Neural crest cell (in vitro differentiated cells): ENCODE measurements at regions not wholly inside any gene's neighbourhood (a gene's known extent, or its start where the extent isn't known, plus 50 kb on each side); places are given as distances from the start of the nearest gene placed in this dataset.

Experiments used
- DNase-seq: peaks from one replicate; pipeline ENCODE4 v3.0.0; 2021; ENCODE audit warnings: low read depth, mixed read lengths, low spot score
- H3K27ac Mint-ChIP-seq: one replicate; pipeline ENCODE4 v1.8.0; 2021; ENCODE audit warnings: mild to moderate bottlenecking, mixed read lengths; ENCODE audit not compliant: unreplicated experiment
- H3K27me3 Mint-ChIP-seq: 2 replicates; pipeline ENCODE4 v1.8.0; 2021; ENCODE audit warnings: low read depth, mild to moderate bottlenecking, mixed read lengths
- H3K36me3 Mint-ChIP-seq: 2 replicates; pipeline ENCODE4 v1.8.0; 2021; ENCODE audit warnings: low read depth, mild to moderate bottlenecking, mixed read lengths
- H3K4me1 Mint-ChIP-seq: 2 replicates; pipeline ENCODE4 v1.8.0; 2021; ENCODE audit warnings: mixed read lengths
- H3K4me3 Mint-ChIP-seq: one replicate; pipeline ENCODE4 v1.8.0; 2021; ENCODE audit warnings: mild to moderate bottlenecking, mixed read lengths
- H3K9me3 Mint-ChIP-seq: 2 replicates; pipeline ENCODE4 v1.8.0; 2021; ENCODE audit warnings: mixed read lengths
- CTCF ChIP-seq: fragments of 200-600 bp; sonication (generic); conservative IDR thresholded peaks from 2 replicates; pipeline ENCODE4 v1.5.0; 2021; ENCODE audit warnings: antibody characterized with exemption, mild to moderate bottlenecking

DNA sequence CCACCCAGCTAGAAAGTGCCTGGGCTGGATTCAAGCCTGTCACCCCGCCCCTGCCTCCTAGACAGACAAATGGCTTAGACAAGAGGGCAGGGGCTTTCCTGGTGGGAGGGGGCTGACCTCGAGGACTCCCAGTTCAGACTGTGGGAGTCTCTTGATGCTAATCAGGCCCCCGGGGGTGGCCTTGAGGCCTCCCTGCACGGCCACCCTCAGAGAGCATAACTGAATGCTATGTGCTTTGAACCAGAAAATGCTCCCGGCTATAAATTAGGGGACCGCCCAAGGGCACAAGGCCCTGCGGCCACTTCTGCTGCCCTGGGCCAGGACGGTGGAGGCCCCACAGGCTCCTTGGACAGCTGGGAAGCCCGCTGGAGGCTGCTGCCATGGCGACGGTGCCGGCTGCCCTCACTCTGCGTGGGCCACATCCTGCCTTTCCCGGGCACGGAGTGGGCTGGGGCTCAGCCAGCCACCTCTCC, 111.0 kb upstream of the NCOR2 start:
- Mint-ChIP-seq H3K4me3 (peak overlapping the region; percentile 32), H3K4me1 (peaks cover 83% of the 10 kb centered on the region), H3K9me3 (no peaks in the 10 kb centered on the region), H3K27ac (no peak overlapping the region), H3K27me3 (peaks cover 55% of the 10 kb centered on the region), H3K36me3 (no peaks in the 10 kb centered on the region)
- TF ChIP-seq CTCF = no peak
- peak; percentile 53 for DNase-seq

DNA sequence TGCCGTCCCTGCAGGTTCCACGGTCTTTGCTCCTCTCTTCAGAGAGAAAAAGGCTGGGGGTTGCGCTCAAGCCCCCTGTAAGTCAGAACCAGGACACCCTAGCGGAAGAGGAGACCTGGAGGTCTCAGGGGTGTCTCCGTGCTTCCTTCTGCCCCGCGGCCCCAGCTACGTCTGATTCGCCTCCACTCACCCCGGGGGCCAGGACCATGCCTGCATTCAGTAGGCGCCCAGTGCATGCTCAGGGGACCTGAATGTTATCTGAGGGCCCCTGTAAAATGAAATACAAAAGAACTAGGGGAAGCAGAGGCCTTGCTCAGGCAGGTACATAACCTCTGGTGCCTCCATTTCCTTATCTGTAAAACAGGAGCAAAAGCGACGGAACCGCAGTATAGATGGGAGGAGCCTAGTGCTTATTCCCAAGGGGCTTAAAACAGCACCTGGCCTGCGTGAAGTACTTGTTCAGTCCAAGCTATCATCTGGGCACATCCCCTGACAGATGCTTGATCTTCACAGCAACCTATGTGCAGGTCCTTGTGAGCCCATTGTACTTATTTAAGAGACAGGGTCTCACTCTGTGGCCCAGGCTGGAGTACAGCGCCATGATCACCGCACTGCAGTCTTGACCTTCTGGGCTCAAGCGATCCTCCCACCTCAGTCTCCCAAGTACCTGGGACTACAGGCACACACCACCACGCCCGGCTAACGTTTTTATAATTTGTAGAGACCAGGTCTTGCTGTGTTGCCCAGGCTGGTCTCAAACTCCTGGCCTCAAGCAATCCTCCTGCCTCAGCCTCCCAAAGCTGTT, 110.3 kb upstream of the NCOR2 start:
- no peak for TF ChIP-seq CTCF
- Mint-ChIP-seq H3K4me3 (peak overlapping the region; percentile 32), H3K4me1 (peaks cover 78% of the 10 kb centered on the region), H3K27me3 (peaks cover 51% of the 10 kb centered on the region), H3K9me3 (no peaks in the 10 kb centered on the region), H3K36me3 (no peaks in the 10 kb centered on the region), H3K27ac (no peak overlapping the region)
- DNase-seq = no peak

- DNase-seq = no peak
- Mint-ChIP-seq H3K4me3 (peak overlapping the region; percentile 71), H3K27me3 (peaks cover 45% of the 10 kb centered on the region), H3K4me1 (peaks cover 71% of the 10 kb centered on the region), H3K27ac (no peak overlapping the region), H3K9me3 (no peaks in the 10 kb centered on the region), H3K36me3 (no peaks in the 10 kb centered on the region)
- no peak for TF ChIP-seq CTCF
Measured at GRCh38 chr12:124676714-124677462, 109.5 kb upstream of the NCOR2 start.

- TF ChIP-seq CTCF = no peak
- peaks cover 39% of the 10 kb centered on the region for H3K27me3 Mint-ChIP-seq
- H3K9me3 Mint-ChIP-seq = no peaks in the 10 kb centered on the region
- H3K4me1 Mint-ChIP-seq = peaks cover 63% of the 10 kb centered on the region
- H3K36me3 Mint-ChIP-seq = no peaks in the 10 kb centered on the region
- DNase-seq = no peak
- no peak overlapping the region for H3K27ac Mint-ChIP-seq
- H3K4me3 Mint-ChIP-seq = peak overlapping the region; percentile 71
Measured at GRCh38 chr12:124675881-124676713, 108.7 kb upstream of the NCOR2 start.

DNA sequence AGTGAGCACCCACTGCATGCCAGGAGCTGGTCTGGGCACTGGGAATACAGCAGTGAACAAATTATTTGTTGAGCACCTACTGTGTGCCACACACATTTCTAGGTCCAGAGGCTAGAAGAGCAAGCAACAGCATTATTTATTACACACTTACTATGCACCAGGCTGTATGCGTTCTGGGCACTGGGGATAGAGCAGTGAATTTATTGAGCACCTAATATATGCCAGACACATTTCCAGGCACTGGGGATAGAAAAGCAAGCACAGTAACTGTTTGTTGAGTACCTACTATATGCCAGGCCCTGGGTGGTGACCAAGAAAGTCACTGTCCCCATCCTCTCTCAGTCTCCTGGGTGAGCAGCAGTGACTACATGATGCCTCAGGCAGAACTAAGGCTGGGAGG, 107.5 kb upstream of the NCOR2 start:
- H3K4me3 Mint-ChIP-seq = peak overlapping the region; percentile 24
- no peaks in the 10 kb centered on the region for H3K36me3 Mint-ChIP-seq
- no peak for DNase-seq
- no peak overlapping the region for H3K27ac Mint-ChIP-seq
- no peaks in the 10 kb centered on the region for H3K9me3 Mint-ChIP-seq
- H3K27me3 Mint-ChIP-seq = peaks cover 36% of the 10 kb centered on the region
- H3K4me1 Mint-ChIP-seq = peaks cover 59% of the 10 kb centered on the region
- TF ChIP-seq CTCF = no peak
